ENCODE measurements at regions not wholly inside any gene's neighbourhood (a gene's known extent, or its start where the extent isn't known, plus 50 kb on each side); places are given as distances from the start of the nearest gene placed in this dataset.
"Not testable (repeated sequence)": the region's sequence is repeated elsewhere in the genome, so short reads cannot be mapped to it uniquely, and the experiment has no call there.

DNA sequence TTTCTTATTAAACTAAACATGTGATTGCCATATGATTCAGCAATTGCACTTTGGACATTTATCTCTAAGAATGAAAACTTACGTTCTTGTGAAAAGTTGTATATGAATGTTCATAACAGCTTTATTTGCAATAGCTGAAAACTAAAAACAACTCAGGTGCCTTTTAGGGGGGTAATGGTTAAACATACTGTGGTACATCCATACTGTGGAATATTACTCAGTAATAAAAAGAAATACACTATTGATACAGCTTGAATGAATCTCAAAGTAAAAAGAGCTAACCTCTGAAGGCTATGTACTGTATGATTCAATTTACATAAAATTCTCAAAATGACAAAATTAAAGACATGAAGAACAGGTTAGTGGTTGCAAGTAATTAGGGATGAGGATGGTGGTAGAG, 339.5 kb upstream of the PAPPA start:
- no peaks in the 10 kb centered on the region for H3K27me3 ChIP-seq (ENCODE audit: control insufficient read depth in 1 of 2, insufficient read depth in 2 of 2, low read length in 2 of 2)
- no peaks in the 10 kb centered on the region for H3K36me3 ChIP-seq (ENCODE audit: control insufficient read depth in 1 of 2, insufficient read depth in 2 of 2, low read length in 2 of 2)
- H3K4me1 ChIP-seq (ENCODE audit: control insufficient read depth in 1 of 2, insufficient read depth in 2 of 2, low read length in 2 of 2): no peaks in the 10 kb centered on the region
- H3K9me3 ChIP-seq (ENCODE audit: control insufficient read depth in 1 of 2, low read length in 2 of 2): no peaks in the 10 kb centered on the region
- no peak overlapping the region for H3K4me3 ChIP-seq (ENCODE audit: low read depth in 1 of 2, low read length in 2 of 2)
- H3K27ac ChIP-seq (ENCODE audit: low read depth, low read length): no peak overlapping the region
- no peak overlapping the region for H3K9ac ChIP-seq (ENCODE audit: low read depth in 1 of 2, low read length in 2 of 2)

DNA sequence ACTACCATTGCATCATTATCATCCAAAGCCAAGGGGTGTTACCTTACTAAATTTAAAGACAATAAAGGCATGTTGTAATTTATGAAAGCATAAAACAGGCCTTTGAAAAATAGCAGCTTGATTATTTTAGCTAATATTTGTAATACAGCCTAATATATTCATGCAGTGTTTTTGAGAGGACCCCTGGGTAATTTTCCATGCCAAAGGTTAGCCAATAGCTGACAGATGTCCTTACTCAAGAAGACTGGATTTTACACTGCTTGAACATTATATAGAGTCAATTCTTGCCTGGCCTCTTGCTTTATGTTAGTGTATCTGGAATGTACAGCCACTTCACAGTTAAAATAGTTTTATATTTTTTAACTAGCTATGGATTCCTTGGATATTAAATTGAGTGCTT, 337.8 kb upstream of the PAPPA start:
- Histone ChIP-seq H3K36me3 (ENCODE audit: control insufficient read depth in 1 of 2, insufficient read depth in 2 of 2, low read length in 2 of 2) (no peaks in the 10 kb centered on the region), H3K4me1 (ENCODE audit: control insufficient read depth in 1 of 2, insufficient read depth in 2 of 2, low read length in 2 of 2) (no peaks in the 10 kb centered on the region), H3K27me3 (ENCODE audit: control insufficient read depth in 1 of 2, insufficient read depth in 2 of 2, low read length in 2 of 2) (no peaks in the 10 kb centered on the region), H3K4me3 (ENCODE audit: low read depth in 1 of 2, low read length in 2 of 2) (no peak overlapping the region), H3K27ac (ENCODE audit: low read depth, low read length) (no peak overlapping the region), H3K9me3 (ENCODE audit: control insufficient read depth in 1 of 2, low read length in 2 of 2) (no peaks in the 10 kb centered on the region), H3K9ac (ENCODE audit: low read depth in 1 of 2, low read length in 2 of 2) (no peak overlapping the region)

DNA sequence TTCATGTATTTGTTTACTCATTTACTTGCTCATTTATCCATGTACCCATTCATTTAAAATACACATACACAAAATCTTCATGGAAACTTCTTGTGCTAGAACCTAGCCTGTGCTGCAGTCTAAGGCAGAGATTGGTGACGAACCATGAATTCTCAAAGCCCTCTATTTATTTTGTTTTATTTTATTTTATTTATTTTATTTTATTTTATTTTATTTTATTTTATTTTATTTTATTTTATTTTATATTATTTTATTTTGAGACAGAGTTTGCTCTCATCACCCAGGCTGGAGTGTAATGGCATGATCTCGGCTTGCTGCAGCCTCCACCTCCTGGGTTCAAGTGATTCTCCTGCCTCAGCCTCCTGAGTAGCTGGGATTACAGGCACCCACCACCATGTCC, 334.9 kb upstream of the PAPPA start:
- H3K4me3 ChIP-seq (ENCODE audit: low read depth in 1 of 2, low read length in 2 of 2); H3K9ac ChIP-seq (ENCODE audit: low read depth in 1 of 2, low read length in 2 of 2); H3K9me3 ChIP-seq (ENCODE audit: control insufficient read depth in 1 of 2, low read length in 2 of 2); H3K27ac ChIP-seq (ENCODE audit: low read depth, low read length); H3K27me3 ChIP-seq (ENCODE audit: control insufficient read depth in 1 of 2, insufficient read depth in 2 of 2, low read length in 2 of 2); H3K4me1 ChIP-seq (ENCODE audit: control insufficient read depth in 1 of 2, insufficient read depth in 2 of 2, low read length in 2 of 2); H3K36me3 ChIP-seq (ENCODE audit: control insufficient read depth in 1 of 2, insufficient read depth in 2 of 2, low read length in 2 of 2): not testable (repeated sequence)

DNA sequence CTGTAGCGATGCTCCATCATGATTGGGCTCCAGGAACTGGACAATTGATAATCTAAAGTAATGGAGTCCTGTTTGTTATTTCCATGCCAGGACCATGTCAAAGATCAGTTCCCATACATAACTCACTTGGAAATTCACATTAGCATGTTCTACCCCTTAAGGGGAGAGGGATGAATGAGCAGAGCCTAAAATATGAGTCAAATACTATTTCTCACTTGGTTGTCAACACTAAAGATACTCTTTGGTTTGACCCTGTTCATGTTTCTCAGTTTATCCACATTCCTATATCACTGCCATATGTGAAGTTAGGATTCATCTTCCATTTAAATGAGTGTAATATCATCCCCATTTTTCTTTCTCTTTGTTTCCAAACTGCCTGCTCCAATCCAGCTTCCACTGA, 321.6 kb upstream of the PAPPA start:
- Histone ChIP-seq H3K4me1 (ENCODE audit: control insufficient read depth in 1 of 2, insufficient read depth in 2 of 2, low read length in 2 of 2) (no peaks in the 10 kb centered on the region), H3K9me3 (ENCODE audit: control insufficient read depth in 1 of 2, low read length in 2 of 2) (no peaks in the 10 kb centered on the region), H3K27ac (ENCODE audit: low read depth, low read length) (no peak overlapping the region), H3K36me3 (ENCODE audit: control insufficient read depth in 1 of 2, insufficient read depth in 2 of 2, low read length in 2 of 2) (no peaks in the 10 kb centered on the region), H3K27me3 (ENCODE audit: control insufficient read depth in 1 of 2, insufficient read depth in 2 of 2, low read length in 2 of 2) (no peaks in the 10 kb centered on the region), H3K9ac (ENCODE audit: low read depth in 1 of 2, low read length in 2 of 2) (no peak overlapping the region), H3K4me3 (ENCODE audit: low read depth in 1 of 2, low read length in 2 of 2) (no peak overlapping the region)

DNA sequence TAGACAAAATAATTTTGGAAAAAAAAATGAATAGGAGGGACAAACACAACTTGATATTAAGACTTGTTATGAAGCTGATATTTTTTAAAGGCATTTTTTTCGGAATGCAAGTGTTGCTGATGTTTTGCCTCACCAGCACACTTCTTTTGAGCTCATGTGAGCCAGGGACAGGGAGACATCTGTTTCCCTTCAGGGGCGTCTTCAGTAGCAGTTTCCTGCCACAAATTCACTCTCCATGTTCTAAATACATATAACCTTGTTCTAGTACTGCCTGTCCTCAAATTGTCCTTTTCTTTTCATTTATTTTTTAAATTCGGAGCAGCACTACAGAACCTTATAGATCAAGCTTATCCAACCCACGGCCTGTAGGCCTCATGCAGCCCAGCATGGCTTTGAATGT, 316.0 kb upstream of the PAPPA start:
- Histone ChIP-seq H3K27ac (ENCODE audit: low read depth, low read length) (no peak overlapping the region), H3K9ac (ENCODE audit: low read depth in 1 of 2, low read length in 2 of 2) (no peak overlapping the region), H3K9me3 (ENCODE audit: control insufficient read depth in 1 of 2, low read length in 2 of 2) (no peaks in the 10 kb centered on the region), H3K4me3 (ENCODE audit: low read depth in 1 of 2, low read length in 2 of 2) (no peak overlapping the region), H3K4me1 (ENCODE audit: control insufficient read depth in 1 of 2, insufficient read depth in 2 of 2, low read length in 2 of 2) (no peaks in the 10 kb centered on the region), H3K27me3 (ENCODE audit: control insufficient read depth in 1 of 2, insufficient read depth in 2 of 2, low read length in 2 of 2) (no peaks in the 10 kb centered on the region), H3K36me3 (ENCODE audit: control insufficient read depth in 1 of 2, insufficient read depth in 2 of 2, low read length in 2 of 2) (no peaks in the 10 kb centered on the region)

DNA sequence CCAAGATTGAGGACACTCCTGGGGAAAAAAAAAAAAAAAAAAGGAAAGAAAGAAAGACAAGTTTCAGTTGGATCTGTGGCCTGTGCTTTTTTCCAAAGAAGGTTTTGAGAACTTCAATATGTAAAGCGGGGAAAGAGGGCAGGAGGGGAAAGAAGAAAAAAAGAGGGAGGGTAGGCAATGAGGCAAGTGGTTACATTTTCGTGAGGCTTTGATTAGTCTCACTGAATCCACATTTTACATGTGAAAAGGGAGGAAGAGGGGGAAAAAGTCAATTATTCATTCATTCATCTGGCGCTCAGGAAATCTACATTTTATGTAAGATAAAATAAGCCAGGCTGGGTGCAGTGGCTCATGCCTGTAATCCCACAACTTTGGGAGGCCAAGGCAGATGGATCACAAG, 315.2 kb upstream of the PAPPA start:
- Histone ChIP-seq H3K27ac (ENCODE audit: low read depth, low read length) (no peak overlapping the region), H3K4me3 (ENCODE audit: low read depth in 1 of 2, low read length in 2 of 2) (no peak overlapping the region), H3K27me3 (ENCODE audit: control insufficient read depth in 1 of 2, insufficient read depth in 2 of 2, low read length in 2 of 2) (no peaks in the 10 kb centered on the region), H3K9me3 (ENCODE audit: control insufficient read depth in 1 of 2, low read length in 2 of 2) (no peaks in the 10 kb centered on the region), H3K4me1 (ENCODE audit: control insufficient read depth in 1 of 2, insufficient read depth in 2 of 2, low read length in 2 of 2) (no peaks in the 10 kb centered on the region), H3K36me3 (ENCODE audit: control insufficient read depth in 1 of 2, insufficient read depth in 2 of 2, low read length in 2 of 2) (no peaks in the 10 kb centered on the region), H3K9ac (ENCODE audit: low read depth in 1 of 2, low read length in 2 of 2) (no peak overlapping the region)

DNA sequence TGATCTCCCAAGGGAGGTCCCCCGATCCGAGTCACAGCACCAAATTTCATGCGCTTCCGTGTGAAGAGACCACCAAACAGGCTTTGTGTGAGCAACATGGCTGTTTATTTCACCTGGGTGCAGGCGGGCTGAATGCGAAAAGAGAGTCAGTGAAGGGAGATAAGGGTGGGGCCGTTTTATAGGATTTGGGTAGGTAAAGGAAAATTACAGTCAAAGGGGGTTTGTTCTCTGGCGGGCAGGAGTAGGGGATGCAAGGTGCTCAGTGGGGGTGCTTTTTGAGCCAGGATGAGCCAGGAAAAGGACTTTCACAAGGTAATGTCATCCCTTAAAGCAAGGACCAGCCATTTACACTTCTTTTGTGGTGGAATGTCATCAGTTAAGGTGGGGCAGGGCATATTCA, 309.2 kb upstream of the PAPPA start:
- H3K4me1 ChIP-seq (ENCODE audit: control insufficient read depth in 1 of 2, insufficient read depth in 2 of 2, low read length in 2 of 2); H3K27ac ChIP-seq (ENCODE audit: low read depth, low read length); H3K27me3 ChIP-seq (ENCODE audit: control insufficient read depth in 1 of 2, insufficient read depth in 2 of 2, low read length in 2 of 2): not testable (repeated sequence)

DNA sequence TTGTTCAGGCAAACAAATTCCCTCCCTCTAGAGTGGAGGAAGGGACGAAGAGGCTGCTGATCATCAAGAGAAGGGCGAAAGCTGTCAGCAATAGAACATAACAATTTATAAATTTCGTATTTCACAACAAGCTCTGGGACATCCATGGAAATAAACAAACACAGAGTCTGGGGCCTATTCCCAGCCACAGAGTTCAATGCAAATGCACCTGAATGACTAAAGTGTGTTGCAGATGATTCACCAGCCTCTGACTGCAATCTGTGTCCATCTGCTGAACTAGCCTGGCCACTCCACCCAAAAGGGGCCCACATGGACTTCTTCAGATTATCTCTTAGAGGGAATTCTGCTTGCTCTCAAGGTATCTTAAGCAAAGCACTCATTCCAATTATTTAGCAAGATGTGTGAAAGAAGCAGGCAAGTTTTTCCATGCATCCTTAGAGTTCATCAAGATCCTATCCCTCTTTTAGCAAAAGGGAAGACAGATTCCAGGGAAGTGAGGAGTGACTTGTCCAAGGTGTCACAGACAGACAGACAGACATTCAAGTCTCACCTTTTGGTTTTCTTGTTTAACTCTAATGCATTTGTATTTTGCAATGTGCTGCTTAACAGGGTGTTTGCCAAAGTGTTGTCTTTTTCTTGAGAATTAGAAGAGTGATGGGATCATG, 307.8 kb upstream of the PAPPA start:
- H3K36me3 ChIP-seq (ENCODE audit: control insufficient read depth in 1 of 2, insufficient read depth in 2 of 2, low read length in 2 of 2): no peaks in the 10 kb centered on the region
- no peak overlapping the region for H3K9ac ChIP-seq (ENCODE audit: low read depth in 1 of 2, low read length in 2 of 2)
- no peaks in the 10 kb centered on the region for H3K27me3 ChIP-seq (ENCODE audit: control insufficient read depth in 1 of 2, insufficient read depth in 2 of 2, low read length in 2 of 2)
- H3K4me1 ChIP-seq (ENCODE audit: control insufficient read depth in 1 of 2, insufficient read depth in 2 of 2, low read length in 2 of 2): no peaks in the 10 kb centered on the region
- H3K9me3 ChIP-seq (ENCODE audit: control insufficient read depth in 1 of 2, low read length in 2 of 2): no peaks in the 10 kb centered on the region
- no peak overlapping the region for H3K4me3 ChIP-seq (ENCODE audit: low read depth in 1 of 2, low read length in 2 of 2)
- no peak overlapping the region for H3K27ac ChIP-seq (ENCODE audit: low read depth, low read length)

More for the DNA sequence above, 309.2 kb upstream of the PAPPA start:
- H3K9me3 ChIP-seq (ENCODE audit: control insufficient read depth in 1 of 2, low read length in 2 of 2); H3K36me3 ChIP-seq (ENCODE audit: control insufficient read depth in 1 of 2, insufficient read depth in 2 of 2, low read length in 2 of 2); H3K4me3 ChIP-seq (ENCODE audit: low read depth in 1 of 2, low read length in 2 of 2); H3K9ac ChIP-seq (ENCODE audit: low read depth in 1 of 2, low read length in 2 of 2): not testable (repeated sequence)

DNA sequence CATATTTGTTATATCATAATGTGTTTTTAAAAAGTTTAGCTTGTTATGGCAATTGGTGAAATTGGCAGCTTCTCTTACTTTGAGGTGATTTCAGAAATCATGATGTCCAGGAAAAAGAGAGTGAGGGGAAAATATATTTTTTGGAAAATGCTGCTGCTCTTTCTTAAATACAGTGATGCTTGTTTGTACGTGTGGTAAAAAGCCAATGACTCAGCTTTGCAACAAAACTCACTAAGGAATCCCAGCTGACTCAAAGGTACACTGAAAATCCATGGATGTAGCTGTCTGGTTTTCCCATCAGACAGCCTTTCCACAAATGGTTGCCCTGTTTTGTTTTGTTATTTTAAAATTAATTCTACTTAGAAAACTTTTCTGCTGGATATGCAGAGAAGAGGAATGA, 306.4 kb upstream of the PAPPA start:
- no peak overlapping the region for H3K4me3 ChIP-seq (ENCODE audit: low read depth in 1 of 2, low read length in 2 of 2)
- H3K27ac ChIP-seq (ENCODE audit: low read depth, low read length): no peak overlapping the region
- H3K4me1 ChIP-seq (ENCODE audit: control insufficient read depth in 1 of 2, insufficient read depth in 2 of 2, low read length in 2 of 2): no peaks in the 10 kb centered on the region
- H3K36me3 ChIP-seq (ENCODE audit: control insufficient read depth in 1 of 2, insufficient read depth in 2 of 2, low read length in 2 of 2): no peaks in the 10 kb centered on the region
- no peaks in the 10 kb centered on the region for H3K9me3 ChIP-seq (ENCODE audit: control insufficient read depth in 1 of 2, low read length in 2 of 2)
- no peaks in the 10 kb centered on the region for H3K27me3 ChIP-seq (ENCODE audit: control insufficient read depth in 1 of 2, insufficient read depth in 2 of 2, low read length in 2 of 2)
- no peak overlapping the region for H3K9ac ChIP-seq (ENCODE audit: low read depth in 1 of 2, low read length in 2 of 2)

DNA sequence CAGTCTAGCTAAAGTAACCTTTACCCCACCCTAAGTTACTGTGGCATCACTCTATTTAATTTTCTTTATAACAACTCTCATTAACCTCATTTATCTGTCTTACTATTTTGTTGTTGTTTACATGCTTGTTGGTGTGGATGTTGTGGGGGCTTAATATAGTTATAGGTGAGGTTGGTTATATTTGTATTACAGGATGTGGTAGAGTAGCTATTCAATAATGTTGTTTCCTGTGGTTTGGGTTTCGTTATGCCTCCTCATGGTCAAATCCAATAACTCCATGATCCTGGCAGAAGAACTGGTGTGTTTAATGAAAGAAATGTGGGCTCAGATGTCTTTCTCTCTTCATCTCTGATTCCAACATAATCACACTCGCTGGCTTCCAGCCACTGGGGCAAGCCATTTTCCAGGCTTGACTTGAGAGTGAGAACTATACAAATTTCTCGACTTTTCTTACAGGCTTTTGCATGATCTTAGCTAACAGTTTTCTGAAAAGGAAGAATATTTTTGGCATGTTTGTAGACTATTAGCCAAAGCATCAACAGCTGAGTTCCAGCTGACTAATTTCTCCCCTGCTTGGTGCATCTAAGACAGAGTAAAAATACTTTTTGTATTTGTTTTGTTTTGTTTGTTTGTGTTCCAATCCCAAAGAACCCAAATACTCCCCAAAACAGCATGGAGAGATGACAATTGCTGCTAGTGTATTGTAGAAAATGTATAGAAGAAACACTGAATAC, 303.7 kb upstream of the PAPPA start:
- Histone ChIP-seq H3K9me3 (ENCODE audit: control insufficient read depth in 1 of 2, low read length in 2 of 2) (no peaks in the 10 kb centered on the region), H3K27me3 (ENCODE audit: control insufficient read depth in 1 of 2, insufficient read depth in 2 of 2, low read length in 2 of 2) (no peaks in the 10 kb centered on the region), H3K4me1 (ENCODE audit: control insufficient read depth in 1 of 2, insufficient read depth in 2 of 2, low read length in 2 of 2) (no peaks in the 10 kb centered on the region), H3K4me3 (ENCODE audit: low read depth in 1 of 2, low read length in 2 of 2) (no peak overlapping the region), H3K9ac (ENCODE audit: low read depth in 1 of 2, low read length in 2 of 2) (no peak overlapping the region), H3K36me3 (ENCODE audit: control insufficient read depth in 1 of 2, insufficient read depth in 2 of 2, low read length in 2 of 2) (no peaks in the 10 kb centered on the region), H3K27ac (ENCODE audit: low read depth, low read length) (no peak overlapping the region)
